Endothelial cell of umbilical vein (primary cell): ENCODE measurements at regions not wholly inside any gene's neighbourhood (a gene's known extent, or its start where the extent isn't known, plus 50 kb on each side); places are given as distances from the start of the nearest gene placed in this dataset.

Experiments used
- BruUV-seq: library from RNA; stranded (reverse); fragments of 400-500 nt; replicated peaks from 2 replicates; lab custom pipeline; 2021; lab: Mats Ljungman, UMichigan
- CTCF ChIA-PET: fragments of 300-600, 350-600 bp; sonication (Branson Sonifier 250); formaldehyde crosslinking; loops from one replicate; lab custom pipeline; 2021; ENCODE audit warnings: antibody characterized with exemption, inconsistent platforms; lab: Charles Lee
- POLR2A ChIA-PET: fragments of 300-600, 350-600 bp; sonication (Branson Sonifier 250); formaldehyde crosslinking; loops from one replicate; lab custom pipeline; 2021; ENCODE audit warnings: antibody characterized with exemption, inconsistent platforms; lab: Charles Lee
- DNase-seq: peaks from one replicate; pipeline ENCODE4 v3.0.0-alpha.2; 2011; ENCODE audit warnings: low read depth, low spot score
- FAIRE-seq: peaks from 2 replicates; lab custom pipeline; 2011; peaks lifted over from hg19 to GRCh38; lab: Jason Lieb, UNC
- H2AFZ ChIP-seq: 2 replicates; pipeline ENCODE4 v1.6.0; 2012; ENCODE audit warnings: low read depth, low read length, control low read depth, inconsistent platforms
- H3K27ac ChIP-seq: 2 replicates; pipeline ENCODE4 v1.5.1; 2011; ENCODE audit warnings: low read depth, mild to moderate bottlenecking, control low read depth, low read length, moderate library complexity; ENCODE audit not compliant: insufficient read depth
- H3K27me3 ChIP-seq, 2 experiments: 2 replicates each; pipeline versions ENCODE4 v1.6.0 to v1.6.1; 2011; ENCODE audit warnings: low read length in 2 of 2, mixed read lengths in 1 of 2; ENCODE audit not compliant: control insufficient read depth in 2 of 2, insufficient read depth in 2 of 2
- H3K36me3 ChIP-seq, 2 experiments: 2 replicates in 1 of 2; 3 replicates in 1 of 2; pipeline ENCODE4 v1.5.1; 2011; ENCODE audit warnings: low read length in 2 of 2, mild to moderate bottlenecking in 1 of 2, moderate library complexity in 1 of 2; ENCODE audit not compliant: control insufficient read depth in 2 of 2, insufficient read depth in 2 of 2; ENCODE audit errors: extremely low read depth in 1 of 2
- H3K4me1 ChIP-seq: 3 replicates; pipeline ENCODE4 v1.5.1; 2011; ENCODE audit warnings: mild to moderate bottlenecking, low read length; ENCODE audit not compliant: control insufficient read depth, insufficient read depth; ENCODE audit errors: extremely low read depth
- H3K4me2 ChIP-seq: 2 replicates; pipeline ENCODE4 v1.6.1; 2011; ENCODE audit warnings: low read length, control low read depth, mixed read lengths; ENCODE audit not compliant: insufficient read depth
- H3K4me3 ChIP-seq, 3 experiments: fragments of 200-600 bp in 1 of 3; sonication (generic), shearing (Covaris generic) in 1 of 3; replicated peaks in 1 of 3; 2 replicates each; pipeline ENCODE4 v1.5.1; 2011 to 2016; ENCODE audit warnings: control low read depth in 3 of 3, low read length in 3 of 3, mild to moderate bottlenecking in 2 of 3, inconsistent platforms in 1 of 3, low read depth in 1 of 3, moderate library complexity in 1 of 3; ENCODE audit not compliant: insufficient read depth in 1 of 3
- H3K79me2 ChIP-seq: 2 replicates; pipeline ENCODE4 v1.6.0; 2012; ENCODE audit warnings: low read length, inconsistent platforms; ENCODE audit not compliant: control insufficient read depth, insufficient read depth
- H3K9ac ChIP-seq: replicated peaks from 2 replicates; pipeline ENCODE3; 2011; ENCODE audit warnings: low read length, control low read depth; ENCODE audit not compliant: insufficient read depth; ENCODE audit errors: extremely low read depth
- H3K9me1 ChIP-seq: replicated peaks from 3 replicates; pipeline ENCODE4 v1.6.0; 2011; ENCODE audit warnings: mild to moderate bottlenecking, low read length; ENCODE audit not compliant: control insufficient read depth, insufficient read depth; ENCODE audit errors: extremely low read depth
- H3K9me3 ChIP-seq: replicated peaks from 2 replicates; pipeline ENCODE4 v1.5.1; 2012; ENCODE audit warnings: low read length, inconsistent platforms; ENCODE audit not compliant: control insufficient read depth, insufficient read depth
- H4K20me1 ChIP-seq: replicated peaks from 2 replicates; pipeline ENCODE3; 2011; ENCODE audit warnings: mild to moderate bottlenecking, low read length; ENCODE audit not compliant: control insufficient read depth, insufficient read depth; ENCODE audit errors: extremely low read depth
- EZH2 ChIP-seq: IDR thresholded peaks from 2 replicates; pipeline ENCODE4 v1.6.1; 2012; ENCODE audit warnings: borderline replicate concordance, low read depth, mild to moderate bottlenecking, moderate library complexity, low read length, inconsistent platforms; ENCODE audit not compliant: severe bottlenecking
- FOS ChIP-seq: IDR thresholded peaks from 2 replicates; pipeline ENCODE4 v1.6.1; 2011; ENCODE audit warnings: mild to moderate bottlenecking, low read length, moderate library complexity, borderline replicate concordance; ENCODE audit not compliant: insufficient read depth
- MYC ChIP-seq: IDR thresholded peaks from one replicate; pipeline ENCODE4 v1.6.1; 2011; ENCODE audit warnings: mild to moderate bottlenecking, low read depth, low read length
- dilution Hi-C: fragments of 300-500 bp; cut with MboI; formaldehyde crosslinking; loops from one replicate; pipeline ENCODE4 v1.15.0; 2019; ENCODE audit warnings: low sequenced_read_pairs; ENCODE audit not compliant: extremely low pct_ligation_motif_present
- intact Hi-C: fragments of 100-400 bp; cut with micrococcal nuclease; formaldehyde crosslinking; loops from one replicate; pipeline ENCODE4 v1.10.0; 2022

GRCh38 chr18:34976123-34976522 lies 65.1 kb upstream of the MAPRE2 start:
- Histone ChIP-seq H3K9me1 (no peaks in the 10 kb centered on the region), H3K36me3 (no peaks in the 10 kb centered on the region), H3K79me2 (no peaks in the 10 kb centered on the region), H3K9ac (no peak overlapping the region), H3K9me3 (no peaks in the 10 kb centered on the region), H4K20me1 (no peaks in the 10 kb centered on the region), H3K27me3 (peaks cover 13 to 29% of the 10 kb centered on the region in 2 experiments), H2AFZ (no peak overlapping the region), H3K4me1 (peaks cover 28% of the 10 kb centered on the region), H3K27ac (no peak overlapping the region), H3K4me3 (no peak overlapping the region), H3K4me2 (peak overlapping the region; percentile 94)
- DNase-seq: no peak
- peak; percentile 2 for TF ChIP-seq EZH2
- TF ChIP-seq MYC: no peak
- ChIA-PET CTCF (interaction anchor here (1.1 kb wide), 1 partner anchor 30 kb away, joined by 3 read pairs; no protein-coding TSS in a partner anchor), POLR2A (interaction anchor here (0.6 kb wide), 1 partner anchor 368 kb away, joined by 3 read pairs; the partner anchor contains the start of gene ZNF24)
- no peak for FAIRE-seq
- intact Hi-C loops: loop anchor here (10.0 kb wide), 1 partner anchor 381 kb away; no protein-coding TSS in a partner anchor
- BruUV-seq: no TSS peak
- dilution Hi-C loops: no loop called here

- Histone ChIP-seq H3K79me2 (no peaks in the 10 kb centered on the region), H4K20me1 (no peaks in the 10 kb centered on the region), H3K4me2 (peak overlapping the region; percentile 94), H3K4me3 (peak overlapping the region; percentile 19 to 82 (median 69)), H3K4me1 (peaks cover 28% of the 10 kb centered on the region), H3K27ac (no peak overlapping the region), H3K9ac (peak overlapping the region; percentile 19), H3K9me1 (no peaks in the 10 kb centered on the region), H3K27me3 (peaks cover 13 to 29% of the 10 kb centered on the region in 2 experiments), H2AFZ (peak overlapping the region; percentile 96), H3K36me3 (no peaks in the 10 kb centered on the region), H3K9me3 (no peaks in the 10 kb centered on the region)
- no peak for TF ChIP-seq FOS
- TF ChIP-seq EZH2: peak; percentile 45
- BruUV-seq: no TSS peak
- ChIA-PET POLR2A (interaction anchor here (0.6 kb wide), 1 partner anchor 367 kb away, joined by 3 read pairs; the partner anchor contains the start of gene ZNF24), CTCF (interaction anchor here (0.7 to 1.5 kb wide), 3 partner anchors 12 to 30 kb away, joined by 3 to 5 read pairs (median 3); no protein-coding TSS in a partner anchor)
- intact Hi-C loops: loop anchor here (10.0 kb wide), 1 partner anchor 382 kb away; no protein-coding TSS in a partner anchor
- dilution Hi-C loops: no loop called here
- DNase-seq (no peak), FAIRE-seq (no peak)
Observed at GRCh38 chr18:34976534-34976898, 64.7 kb upstream of the MAPRE2 start.
